GM04504 (cell line): ENCODE measurements at regions not wholly inside any gene's neighbourhood (a gene's known extent, or its start where the extent isn't known, plus 50 kb on each side); places are given as distances from the start of the nearest gene placed in this dataset.
A peak's percentile ranks its signal among the peaks of the same experiment; 100 is the strongest.

Source experiments
- DNase-seq: peaks from one replicate; pipeline ENCODE4 v3.0.0-alpha.2; 2012; ENCODE audit warnings: low read depth

DNA sequence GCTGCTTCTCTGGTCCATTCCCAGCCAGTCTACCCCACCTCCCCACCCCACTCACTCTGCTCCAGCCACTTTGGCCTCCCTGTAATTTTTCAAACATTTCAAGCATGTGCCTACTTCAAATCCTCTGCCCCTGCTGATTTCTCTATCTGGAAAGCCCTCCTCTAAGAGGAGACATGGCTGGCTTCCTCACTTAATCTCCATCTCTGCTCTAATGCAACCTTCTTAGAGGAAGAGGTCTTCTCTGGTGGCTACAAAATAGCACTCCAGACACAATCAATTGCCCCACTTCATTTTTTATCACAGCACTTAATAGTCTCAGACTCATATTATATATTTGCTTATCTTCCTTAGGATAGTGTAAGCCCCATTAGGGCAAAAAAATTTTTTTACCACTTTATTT, 161.1 kb upstream of the SLC39A10 start:
- no peak for DNase-seq

DNA sequence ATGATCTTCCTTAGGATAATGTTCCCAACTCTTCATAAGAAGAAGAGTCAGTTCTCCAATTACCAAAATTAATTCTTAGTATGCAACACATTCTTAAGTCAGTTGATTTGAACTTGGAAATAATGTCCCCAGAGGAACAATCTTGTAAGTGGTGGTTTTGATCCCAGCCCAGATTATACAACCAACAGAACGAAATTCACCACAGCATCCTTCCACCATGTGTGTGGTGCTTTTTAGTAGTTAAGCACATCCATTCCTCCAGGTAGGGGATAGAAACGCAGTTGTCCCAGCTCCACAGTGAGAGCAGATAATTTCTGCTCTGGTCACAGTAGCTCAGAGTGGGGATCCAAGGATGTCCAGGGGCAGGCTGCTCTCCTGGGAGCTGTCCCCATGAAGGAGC, 161.7 kb upstream of the SLC39A10 start:
- DNase-seq, result no peak

DNA sequence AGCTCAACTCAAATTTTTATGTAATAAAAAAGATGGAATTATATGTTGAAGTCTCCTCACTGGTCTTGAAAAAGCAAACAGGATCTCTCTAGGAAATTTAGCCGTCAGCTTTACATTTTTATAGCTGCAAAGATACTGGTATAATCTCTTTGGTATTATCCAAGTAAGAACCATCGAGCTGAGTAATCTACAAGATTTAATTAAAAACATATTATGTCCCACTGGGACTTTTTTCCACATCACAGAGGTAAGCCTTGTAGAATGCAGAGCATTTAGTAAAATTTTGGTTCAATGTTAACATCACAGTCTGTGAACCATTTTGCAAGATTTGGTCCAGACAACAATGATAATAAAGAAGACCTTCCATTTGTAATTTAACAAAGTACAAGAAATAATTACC, 162.6 kb upstream of the SLC39A10 start:
- DNase-seq, result no peak

DNA sequence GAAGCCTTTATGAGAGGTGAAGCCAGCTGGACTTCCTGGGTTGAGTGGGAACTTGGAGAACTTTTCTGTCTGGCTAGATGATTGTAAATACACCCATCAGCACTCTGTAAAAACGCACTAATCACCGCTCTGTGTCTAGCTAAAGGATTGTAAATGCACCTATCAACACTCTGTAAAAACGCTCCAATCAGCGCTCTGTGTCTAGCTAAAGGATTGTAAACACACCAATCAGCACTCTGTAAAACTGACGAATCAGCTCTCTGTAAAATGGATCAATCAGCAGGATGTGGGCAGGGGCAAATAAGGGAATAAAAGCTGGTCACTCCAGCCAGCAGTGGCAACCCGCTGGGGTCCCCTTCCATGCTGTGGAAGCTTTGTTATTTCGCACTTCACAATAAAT, 163.6 kb upstream of the SLC39A10 start:
- no peak for DNase-seq

DNA sequence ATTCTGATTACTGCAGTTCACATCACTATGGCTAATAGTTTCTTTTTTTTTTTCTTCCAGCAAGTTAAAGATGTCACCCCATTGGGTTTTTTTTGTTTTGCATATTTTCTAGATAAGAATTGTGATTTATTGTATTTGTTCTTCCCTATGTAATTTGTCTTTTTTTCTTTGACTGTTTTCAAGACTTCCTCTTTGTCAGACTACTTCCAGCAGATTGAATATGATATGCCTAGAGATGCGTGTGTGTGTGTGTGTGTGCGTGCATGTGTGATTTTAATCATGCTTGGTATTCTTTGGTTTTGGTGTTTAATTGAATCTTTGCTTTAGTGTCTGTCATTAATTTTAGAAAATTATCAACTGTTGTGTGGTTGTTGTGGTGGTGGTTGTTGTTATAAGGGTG, 166.7 kb upstream of the SLC39A10 start:
- no peak for DNase-seq

DNA sequence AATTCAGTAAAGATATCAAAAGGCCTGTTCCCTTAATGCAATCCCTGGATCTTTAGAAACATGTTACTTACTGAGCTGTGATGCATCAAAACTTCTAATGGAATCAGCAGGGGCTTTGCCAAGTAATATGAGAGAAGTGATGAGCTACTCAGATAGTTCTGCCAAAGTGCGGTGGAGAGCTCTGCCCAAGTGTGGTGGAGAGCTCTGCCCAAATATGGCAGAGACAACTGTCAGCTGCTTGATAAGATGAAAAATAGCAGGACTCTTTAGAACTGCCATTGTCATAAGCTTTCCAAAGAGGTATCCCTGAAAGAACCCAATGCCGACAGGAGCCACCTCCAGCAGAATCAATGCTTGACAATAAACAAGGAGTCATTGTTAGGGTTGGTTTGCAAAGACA, 167.9 kb upstream of the SLC39A10 start:
- DNase-seq, result no peak

DNA sequence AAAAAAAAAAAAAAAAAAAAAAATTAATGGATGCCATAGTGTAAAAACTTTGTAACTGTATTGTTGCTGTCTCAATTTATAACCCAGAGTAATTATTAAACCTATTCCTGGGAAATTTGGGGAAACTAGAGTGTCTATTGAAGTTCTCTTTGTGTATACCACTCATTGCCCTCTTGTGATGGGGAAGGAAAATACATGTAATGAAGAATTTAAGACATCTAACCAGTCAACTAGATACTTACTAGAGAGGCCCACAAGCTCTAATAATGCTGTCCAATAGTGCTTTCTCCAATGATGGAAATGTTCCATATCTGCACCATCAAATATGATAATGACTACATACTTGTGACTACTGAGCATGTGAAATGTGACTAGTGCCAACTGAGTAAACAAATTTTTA, 168.5 kb upstream of the SLC39A10 start:
- DNase-seq, result no peak

DNA sequence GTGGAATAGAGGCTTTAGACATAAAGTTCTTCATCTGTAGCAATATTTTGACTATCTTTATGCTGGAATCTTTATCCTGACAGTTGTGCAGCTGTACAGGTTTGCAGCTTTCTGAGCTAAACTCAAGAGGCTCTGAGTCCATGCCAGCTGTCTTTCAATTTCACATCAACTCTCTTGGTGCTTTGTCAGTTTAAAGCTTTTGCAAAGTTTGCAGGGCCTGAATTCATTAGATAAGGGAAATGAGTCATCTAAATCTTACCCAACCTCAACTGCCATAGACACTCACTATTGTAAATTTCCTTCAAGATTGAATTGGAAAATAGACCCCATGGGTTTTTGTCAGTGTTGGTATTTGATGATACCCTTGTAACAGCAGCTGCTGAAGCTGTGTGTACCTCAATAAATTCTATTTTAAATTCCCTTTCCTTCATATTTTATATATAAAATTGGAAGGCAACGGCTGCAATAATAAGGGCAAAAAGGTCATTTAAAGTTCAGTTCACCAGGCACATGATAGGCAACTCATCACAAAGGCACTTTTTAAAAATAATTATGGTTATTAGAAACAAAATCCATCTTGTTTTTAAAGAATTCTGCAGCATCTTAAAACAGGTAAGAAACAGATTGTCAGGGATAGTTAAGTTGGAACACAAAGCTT, 169.9 kb upstream of the SLC39A10 start:
- DNase-seq, result peak; percentile 24

DNA sequence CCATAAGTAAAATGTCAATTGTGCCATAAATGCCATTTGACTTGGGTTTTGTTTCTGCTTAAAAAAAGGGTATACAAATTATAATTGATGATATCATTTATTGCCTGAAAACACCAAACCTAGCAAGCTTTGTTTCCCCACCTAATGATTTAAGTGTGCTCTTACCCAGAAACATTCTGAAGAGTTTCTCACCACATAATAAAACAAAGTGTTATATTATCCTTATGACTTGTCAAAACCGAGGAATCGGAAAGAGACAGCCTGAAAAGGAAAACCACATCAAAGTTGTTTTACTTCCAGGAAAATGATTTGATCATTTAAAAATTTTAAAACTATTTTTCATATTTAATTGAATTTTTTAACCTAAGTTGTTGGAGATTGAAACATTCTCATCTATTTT, 170.5 kb upstream of the SLC39A10 start:
- no peak for DNase-seq

DNA sequence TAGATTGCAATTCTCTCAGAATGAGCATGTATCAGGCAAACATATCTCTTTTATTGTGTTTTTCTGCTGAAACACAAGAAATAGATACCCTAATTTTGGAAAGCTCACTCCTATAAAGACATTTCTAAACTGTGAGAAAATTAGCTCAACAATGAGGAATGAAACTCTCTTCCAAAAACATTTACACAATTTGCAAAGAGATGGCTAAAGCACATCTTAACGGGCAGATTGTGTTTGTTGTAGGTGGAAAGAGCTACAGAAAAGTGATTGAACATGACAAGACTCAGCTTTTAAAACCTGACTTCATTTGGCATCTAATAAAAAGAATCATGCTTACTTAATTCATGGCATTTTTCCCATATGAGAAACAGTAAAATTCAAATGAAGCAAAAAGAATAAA, 175.0 kb upstream of the SLC39A10 start:
- DNase-seq, result no peak

DNA sequence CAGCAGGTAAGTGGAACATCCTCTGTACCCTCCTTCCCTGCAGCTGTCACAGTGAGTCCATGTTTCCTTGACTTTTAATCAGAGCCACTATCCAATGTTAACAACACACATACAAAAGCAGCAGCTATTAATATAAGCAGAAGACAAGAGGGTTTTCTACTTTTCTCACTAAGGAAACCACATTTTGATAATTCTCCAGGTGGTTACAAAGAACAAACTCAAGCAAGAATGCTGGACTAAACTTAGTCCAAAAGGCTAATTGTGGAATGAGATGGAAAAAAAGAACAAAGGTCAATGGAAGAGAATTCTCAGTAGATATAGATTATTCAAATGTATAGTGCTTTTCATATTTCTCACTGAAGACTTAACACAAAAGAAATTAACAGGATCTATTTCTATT, 176.9 kb upstream of the SLC39A10 start:
- DNase-seq, result no peak

DNA sequence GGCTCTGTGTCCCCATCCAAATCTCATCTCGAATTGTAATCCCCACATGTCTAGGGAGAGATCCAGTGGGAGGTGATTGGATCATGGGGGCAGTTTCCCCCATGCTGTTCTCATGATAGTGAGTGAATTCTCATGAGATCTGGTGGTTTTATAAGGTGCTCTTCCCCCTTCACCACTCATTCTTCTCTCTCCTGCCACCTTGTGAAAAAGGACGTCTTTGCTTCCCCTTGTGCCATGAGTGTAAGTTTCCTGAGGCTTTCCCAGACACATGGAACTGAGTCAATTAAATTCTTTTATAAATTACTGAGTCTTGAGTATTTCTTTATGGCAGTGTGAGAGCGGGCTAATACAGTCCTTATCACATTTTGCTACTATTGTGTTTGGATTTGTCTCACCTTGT, 177.6 kb upstream of the SLC39A10 start:
- no peak for DNase-seq

DNA sequence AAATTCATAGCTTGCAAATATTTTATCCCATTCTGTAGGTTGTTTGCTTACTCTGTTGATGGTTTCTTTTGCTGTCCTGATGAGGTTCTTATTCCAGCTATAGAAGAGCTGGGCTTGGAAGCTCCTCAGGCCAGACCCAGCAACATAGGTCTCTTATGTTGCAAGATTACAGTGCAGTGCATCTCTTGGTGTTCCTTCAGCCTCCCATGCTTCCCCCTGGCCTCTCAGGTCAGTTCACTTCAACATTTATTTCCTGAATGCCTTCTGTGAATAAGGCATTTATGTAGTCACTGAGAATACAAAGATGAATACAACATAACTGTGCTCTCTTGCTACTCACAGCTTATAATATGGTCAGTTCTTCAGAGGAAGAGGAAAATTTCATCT, 179.0 kb upstream of the SLC39A10 start:
- DNase-seq, result no peak

DNA sequence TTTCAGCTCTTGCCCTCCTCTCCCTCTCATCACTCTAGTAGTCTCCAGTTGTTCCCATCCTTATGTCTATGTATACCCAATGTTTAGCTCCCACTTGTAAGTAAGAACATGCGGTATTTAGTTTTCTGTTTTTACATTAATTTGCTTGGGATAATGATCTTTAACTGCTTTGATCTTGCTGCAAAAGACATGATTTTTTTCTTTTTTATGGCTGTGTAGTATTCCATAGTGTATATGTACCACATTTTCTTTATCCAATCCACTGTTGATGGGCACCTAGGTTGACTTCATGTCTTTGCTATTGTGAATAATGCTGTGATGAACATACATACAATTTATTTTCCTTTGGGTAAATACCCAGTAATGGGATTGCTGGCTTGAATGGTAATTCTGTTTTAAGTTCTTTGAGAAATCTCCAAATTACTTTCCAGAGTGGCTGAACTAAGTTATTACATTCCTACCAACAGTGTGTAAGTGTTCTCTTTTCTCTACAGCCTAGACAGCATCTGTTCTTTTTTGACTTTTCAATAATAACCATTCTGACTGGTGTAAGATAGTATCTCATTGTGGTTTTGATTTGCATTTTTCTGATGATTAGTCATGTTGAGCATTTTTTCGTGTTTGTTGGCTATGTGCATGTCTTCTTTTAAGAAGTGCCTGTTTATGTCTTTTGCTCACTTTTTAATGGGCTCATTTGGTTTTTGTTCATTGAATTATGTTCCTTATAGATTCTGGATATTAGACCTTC, 179.6 kb upstream of the SLC39A10 start:
- peak; percentile 51 for DNase-seq

DNA sequence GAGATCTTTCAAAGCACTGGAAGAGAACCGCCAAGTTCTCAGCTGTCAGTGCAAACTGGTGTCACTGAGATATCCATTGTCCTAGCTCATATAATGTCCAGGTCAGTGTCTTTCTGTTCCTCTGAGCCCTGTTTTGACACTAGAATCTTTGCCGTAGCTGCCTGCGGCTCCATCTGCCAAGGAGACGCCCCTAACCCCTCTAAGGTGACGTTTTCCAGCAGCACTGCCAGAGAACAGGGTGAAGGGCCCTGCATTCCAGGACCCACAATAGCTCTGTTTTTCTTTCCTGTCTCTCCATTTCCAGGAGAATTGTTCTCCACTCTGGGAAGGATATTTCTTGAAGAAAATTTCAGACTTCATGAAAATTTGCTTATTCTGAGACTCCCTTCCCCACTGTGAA, 181.7 kb upstream of the SLC39A10 start:
- DNase-seq, result no peak

DNA sequence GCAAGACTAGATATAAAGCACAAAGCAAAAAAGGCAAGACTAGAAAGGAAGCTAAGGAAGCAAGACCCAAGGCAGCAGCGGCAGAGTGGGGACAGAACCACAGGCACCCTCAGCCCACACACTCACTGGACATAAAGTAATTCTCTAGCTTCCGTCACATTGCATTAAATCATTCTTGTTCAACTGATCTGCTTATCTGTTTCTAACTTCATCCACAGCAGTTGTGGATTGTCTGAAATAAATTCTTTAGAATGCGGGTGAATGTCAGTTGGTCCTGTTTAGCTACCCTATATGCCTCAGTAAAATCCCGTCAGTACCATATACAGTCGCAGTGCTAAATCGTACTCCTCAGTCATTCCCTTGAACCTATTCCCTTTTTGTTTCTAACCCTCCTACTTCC, 183.2 kb upstream of the SLC39A10 start:
- DNase-seq, result no peak

DNA sequence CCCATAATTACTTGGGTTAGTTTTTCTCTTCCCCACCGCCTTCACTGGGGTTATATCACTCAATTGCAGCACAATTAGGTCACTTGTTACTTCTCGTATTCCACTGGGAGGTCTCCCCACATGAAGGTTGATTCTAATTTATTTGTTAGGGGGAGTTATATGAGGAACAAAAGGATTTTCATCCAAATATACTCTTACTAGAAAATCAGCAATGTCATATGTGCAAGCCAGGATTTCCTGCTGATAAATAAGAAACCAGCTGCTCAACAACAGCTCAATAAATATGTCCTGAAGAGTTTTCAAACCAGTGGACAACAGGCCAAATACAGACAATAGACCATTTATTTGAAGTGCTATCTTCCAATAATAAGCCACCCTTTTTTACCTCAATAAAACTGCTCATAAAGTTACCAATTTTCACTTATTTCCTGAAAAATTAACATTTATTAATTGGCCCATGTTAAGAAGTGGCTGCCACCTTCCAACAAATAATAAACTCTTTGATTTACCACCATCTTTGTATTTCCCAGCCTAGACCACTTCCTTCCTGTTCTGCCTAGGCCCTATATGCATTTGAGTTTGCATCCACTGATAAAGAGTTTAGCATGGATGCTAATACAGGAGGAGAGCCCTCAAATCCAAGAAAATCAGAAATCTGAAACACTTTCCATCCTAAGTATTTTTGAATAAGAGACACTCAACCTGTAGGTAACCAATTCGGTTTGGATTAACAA, 184.4 kb upstream of the SLC39A10 start:
- DNase-seq, result no peak

DNA sequence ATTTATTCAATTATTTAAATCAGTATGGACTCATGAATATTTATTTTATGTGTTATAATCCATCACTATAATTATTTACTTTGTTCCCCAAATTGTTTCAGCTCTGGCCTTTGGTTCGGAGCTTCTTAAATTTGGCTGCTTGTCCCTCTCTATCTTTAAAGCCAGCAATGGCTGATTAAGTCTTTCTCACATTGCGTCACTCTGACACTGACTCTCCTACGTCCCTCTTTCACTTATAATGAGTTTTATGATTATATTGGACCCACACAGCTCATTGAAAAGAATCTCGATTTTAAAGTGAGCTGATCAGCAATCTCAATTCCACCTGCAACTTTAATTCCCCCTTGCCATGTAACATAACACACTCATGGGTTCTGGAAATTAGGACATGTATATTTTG, 185.2 kb upstream of the SLC39A10 start:
- DNase-seq, result no peak

DNA sequence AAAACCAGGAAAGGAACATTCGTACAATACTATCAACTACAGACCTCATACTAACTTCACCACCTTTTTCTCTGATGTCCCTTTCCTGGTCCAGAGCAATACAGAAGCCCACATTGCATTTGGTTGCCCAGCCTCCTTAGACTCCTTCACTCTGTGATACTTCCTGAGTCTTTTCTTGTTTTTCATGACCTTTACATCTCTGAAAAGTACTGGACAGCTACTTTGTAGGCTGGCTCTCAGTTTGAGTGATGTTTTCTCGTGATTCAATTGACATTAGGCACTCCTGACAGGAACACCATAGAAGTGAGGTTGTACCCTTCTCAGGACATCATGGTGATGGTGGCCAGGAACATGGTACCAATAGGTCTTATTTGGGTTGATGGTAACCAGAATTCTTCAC, 185.9 kb upstream of the SLC39A10 start:
- DNase-seq, result no peak

DNA sequence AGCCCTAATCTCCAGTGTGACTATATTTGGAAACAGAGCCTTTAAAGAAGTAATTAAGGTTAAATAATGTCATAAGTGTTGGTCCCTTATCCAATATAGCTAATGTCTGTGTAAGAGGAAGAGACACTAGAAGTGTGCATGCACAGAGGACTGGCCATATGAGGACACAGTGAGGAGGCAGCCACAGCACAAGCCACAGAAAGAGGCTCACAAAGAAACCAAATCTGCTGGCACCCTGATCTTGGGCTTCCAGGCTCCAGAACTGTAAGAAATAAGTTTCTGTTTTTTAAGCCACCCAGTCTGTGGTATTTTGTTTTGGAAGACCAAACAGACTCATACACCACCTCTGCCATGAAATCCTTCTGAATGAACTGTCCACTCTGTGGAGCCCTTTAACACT, 186.4 kb upstream of the SLC39A10 start:
- no peak for DNase-seq

DNA sequence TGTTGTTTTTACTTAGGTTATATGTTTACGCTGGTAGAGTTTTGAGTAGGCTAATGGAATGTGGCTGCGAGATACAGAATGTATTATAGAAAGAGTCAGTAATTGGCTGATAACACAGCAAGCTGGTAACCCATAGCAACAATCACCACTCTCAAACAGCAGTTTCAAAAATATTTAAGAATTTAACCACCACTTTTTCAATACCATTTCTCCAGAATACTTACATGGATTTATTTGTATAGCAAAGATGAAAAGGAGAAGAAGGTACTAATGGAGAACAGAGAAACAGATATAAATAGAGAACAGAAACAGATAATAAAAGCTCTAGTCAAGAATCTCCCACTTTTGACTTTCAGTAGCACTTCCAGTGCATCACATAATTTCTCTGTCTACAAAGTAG, 188.3 kb upstream of the SLC39A10 start:
- DNase-seq, result no peak

DNA sequence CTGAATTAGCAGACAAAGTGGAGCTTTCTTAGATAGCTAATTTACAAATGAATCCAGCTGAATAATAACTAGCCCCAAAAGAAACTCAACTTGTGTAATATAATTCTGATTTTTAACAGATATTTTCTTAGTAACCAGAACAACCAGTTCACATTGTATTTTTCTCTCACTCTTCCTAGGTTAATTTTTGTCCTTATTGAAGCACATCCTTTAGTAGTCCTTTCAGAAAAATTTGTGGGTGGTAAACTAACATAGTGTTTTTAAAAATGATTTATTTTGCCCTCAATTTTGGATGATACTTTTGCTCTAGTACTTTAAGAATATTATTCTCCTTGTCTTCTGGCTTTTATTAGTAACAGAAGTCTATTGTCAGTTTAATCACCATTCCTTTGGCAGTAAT, 190.6 kb upstream of the SLC39A10 start:
- DNase-seq, result no peak

DNA sequence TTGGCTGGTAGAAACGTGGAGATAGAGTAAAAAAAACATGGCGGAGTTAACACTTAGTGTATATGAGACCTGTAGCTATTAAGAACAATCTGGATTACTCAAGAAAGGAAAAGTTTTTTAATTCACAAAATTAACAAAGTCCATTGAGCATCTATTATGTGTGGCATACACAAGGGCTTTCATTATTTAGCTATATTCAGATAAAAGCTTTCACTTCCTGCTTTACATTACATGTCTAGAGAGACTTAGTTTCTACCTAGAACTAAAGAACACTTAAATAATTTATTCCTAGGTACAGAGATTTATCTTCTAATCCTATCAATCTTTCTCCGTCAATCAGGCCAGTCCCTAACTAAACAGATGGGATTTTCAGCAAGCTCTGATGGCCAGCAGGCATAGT, 196.0 kb upstream of the SLC39A10 start:
- no peak for DNase-seq

DNA sequence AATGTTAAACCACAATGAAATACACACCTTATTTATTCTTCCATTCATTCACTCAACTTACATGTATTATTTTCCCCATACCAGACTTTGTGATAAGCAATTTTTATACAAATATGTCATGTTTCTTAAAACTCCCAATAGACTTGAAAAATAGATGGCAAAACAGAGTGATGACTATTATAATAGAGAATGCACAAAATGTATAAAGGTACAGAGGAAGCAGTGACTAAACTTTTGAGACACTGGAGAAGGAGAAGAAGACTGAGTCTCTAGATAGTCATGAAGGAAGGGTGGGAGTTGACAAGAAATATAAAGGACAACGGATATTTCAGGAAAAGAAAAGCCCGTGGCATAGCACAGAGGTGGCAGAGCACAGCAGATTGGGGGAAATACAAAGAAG, 198.1 kb upstream of the SLC39A10 start:
- DNase-seq, result no peak
